Eye (tissue), 1 donor: ENCODE measurements at regions not wholly inside any gene's neighbourhood (a gene's known extent, or its start where the extent isn't known, plus 50 kb on each side); places are given as distances from the start of the nearest gene placed in this dataset.
"Not testable (repeated sequence)": the region's sequence is repeated elsewhere in the genome, so short reads cannot be mapped to it uniquely, and the experiment has no call there.

Experiments
- DNase-seq: peaks from one replicate; pipeline ENCODE4 v3.0.0-alpha.2; 2015

GRCh38 chr3:3902161-3902560 is 102.9 kb downstream of the LRRN1 start:
- DNase-seq, result no peak

GRCh38 chr3:3906171-3906570 is 106.9 kb downstream of the LRRN1 start:
- no peak for DNase-seq

GRCh38 chr3:3907023-3907422 is 107.8 kb downstream of the LRRN1 start:
- no peak for DNase-seq

GRCh38 chr3:3918763-3919162 is 119.5 kb downstream of the LRRN1 start:
- peak; percentile 12 for DNase-seq

- DNase-seq, result peak; percentile 12
These were observed 120.1 kb downstream of the LRRN1 start for GRCh38 chr3:3919316-3919715.

- no peak for DNase-seq
These were observed 124.4 kb downstream of the LRRN1 start for GRCh38 chr3:3923619-3924018.

GRCh38 chr3:3927198-3927597 is 128.0 kb downstream of the LRRN1 start:
- DNase-seq, result no peak

GRCh38 chr3:3927965-3928364 is 128.7 kb downstream of the LRRN1 start:
- no peak for DNase-seq

- not testable (repeated sequence) for DNase-seq
These were observed 142.1 kb downstream of the LRRN1 start for GRCh38 chr3:3941380-3941779.

GRCh38 chr3:3951071-3951470 is 151.8 kb downstream of the LRRN1 start:
- no peak for DNase-seq

- no peak for DNase-seq
These were observed 152.3 kb downstream of the LRRN1 start for GRCh38 chr3:3951501-3951900.

GRCh38 chr3:3962867-3963266 is 163.6 kb downstream of the LRRN1 start:
- not testable (repeated sequence) for DNase-seq

- DNase-seq, result no peak
These were observed 184.8 kb downstream of the LRRN1 start for GRCh38 chr3:3984053-3984452.

GRCh38 chr3:3991598-3991997 is 192.4 kb downstream of the LRRN1 start:
- no peak for DNase-seq

- DNase-seq, result no peak
These were observed 193.2 kb downstream of the LRRN1 start for GRCh38 chr3:3992312-3992874.

- peak; percentile 77 for DNase-seq
These were observed 199.1 kb downstream of the LRRN1 start for GRCh38 chr3:3998140-3998922.

GRCh38 chr3:3999340-3999739 is 200.1 kb downstream of the LRRN1 start:
- not testable (repeated sequence) for DNase-seq

GRCh38 chr3:4001976-4002375 is 202.7 kb downstream of the LRRN1 start:
- DNase-seq, result peak; percentile 68

GRCh38 chr3:4006288-4006687 is 207.1 kb downstream of the LRRN1 start:
- DNase-seq, result peak; percentile 34

- no peak for DNase-seq
These were observed 209.0 kb downstream of the LRRN1 start for GRCh38 chr3:4008205-4008604.

GRCh38 chr3:4011166-4011565 is 211.9 kb downstream of the LRRN1 start:
- no peak for DNase-seq

- no peak for DNase-seq
These were observed 216.2 kb downstream of the LRRN1 start for GRCh38 chr3:4015426-4015825.

- no peak for DNase-seq
These were observed 220.3 kb downstream of the LRRN1 start for GRCh38 chr3:4019501-4019900.

- peak; percentile 26 for DNase-seq
These were observed 221.9 kb downstream of the LRRN1 start for GRCh38 chr3:4021162-4021561.

GRCh38 chr3:4029135-4029534 is 229.9 kb downstream of the LRRN1 start:
- no peak for DNase-seq
